Esophagus squamous epithelium (tissue), 5 donors: ENCODE measurements at regions not wholly inside any gene's neighbourhood (a gene's known extent, or its start where the extent isn't known, plus 50 kb on each side); places are given as distances from the start of the nearest gene placed in this dataset.
"Not testable (repeated sequence)": the region's sequence is repeated elsewhere in the genome, so short reads cannot be mapped to it uniquely, and the experiment has no call there.

Experiments
- DNase-seq: peaks from one replicate; lab custom pipeline; 2025; lab: John Stamatoyannopoulos, UW
- H3K27ac ChIP-seq, 4 donors: fragments of 200-600 bp; sonication (generic); one replicate each; pipeline ENCODE4 v1.5.1; 2016 to 2019; ENCODE audit warnings: mild to moderate bottlenecking in 1 of 4
- H3K27me3 ChIP-seq, 4 donors: fragments of 200-600 bp; sonication (generic); 1 replicate in 3 of 4; 2 replicates in 1 of 4; pipeline versions ENCODE4 v1.5.1 to v1.6.0; 2017 to 2021; ENCODE audit warnings: antibody characterized with exemption in 1 of 4
- H3K36me3 ChIP-seq, 3 donors: fragments of 200-600 bp; sonication (generic); one replicate each; pipeline ENCODE4 v1.5.1; 2016 to 2019
- H3K4me1 ChIP-seq, 3 donors: fragments of 200-600 bp; sonication (generic); one replicate each; pipeline ENCODE4 v1.5.1; 2017 to 2019
- H3K4me3 ChIP-seq, 4 donors: fragments of 200-600 bp; sonication (generic); 1 replicate in 3 of 4; 2 replicates in 1 of 4; pipeline ENCODE4 v1.5.1; 2016 to 2019; ENCODE audit warnings: mild to moderate bottlenecking in 2 of 4, moderate library complexity in 1 of 4
- H3K9me3 ChIP-seq, 3 donors: fragments of 200-600 bp; sonication (generic); one replicate each; pipeline ENCODE4 v1.5.1; 2016 to 2019
- CTCF ChIP-seq, 6 experiments: fragments of 450-650 bp in 4 of 6; fragments of 200-600 bp in 2 of 6; sonication (generic) in 2 of 6; IDR thresholded peaks; one replicate each; pipeline ENCODE4 v1.5.1; 2016 to 2019; ENCODE audit warnings: antibody characterized with exemption in 6 of 6, mild to moderate bottlenecking in 4 of 6, moderate library complexity in 4 of 6
- POLR2A ChIP-seq, 4 donors: fragments of 450-650 bp; IDR thresholded peaks; one replicate each; pipeline ENCODE4 v1.6.1; 2017; ENCODE audit warnings: antibody characterized with exemption in 4 of 4, mild to moderate bottlenecking in 4 of 4, moderate library complexity in 3 of 4
- WGBS, 2 donors: methylation state at CpG; one replicate each; pipeline ENCODE4 v1.1.5; 2018; 5-methylcytosine and 5-hydroxymethylcytosine counted together
- intact Hi-C: fragments of 100-400 bp; cut with DNase I; formaldehyde crosslinking; loops from one replicate; pipeline ENCODE4 v1.15.0; 2022
- donor health status: DM: yes; HTN: yes; CAD: no.

- no peak for DNase-seq
- TF ChIP-seq CTCF (IDR thresholded peaks at IDR 0.05), result no peak
- TF ChIP-seq POLR2A (IDR thresholded peaks at IDR 0.05), result no peak
- Histone ChIP-seq H3K36me3 (no peaks in the 10 kb centered on the region), H3K4me1 (peaks cover 0 to 4% (median 0%) of the 10 kb centered on the region in 3 donors), H3K4me3 (no peak overlapping the region), H3K27me3 (no peaks in the 10 kb centered on the region), H3K9me3 (no peaks in the 10 kb centered on the region), H3K27ac (no peak overlapping the region)
- intact Hi-C loops, result no loop called here
- WGBS, 2 donors, result 61 to 77% methylated on average over 2 of the region's 2 CpGs
Observed at GRCh38 chr1:219550201-219550600, 62.7 kb downstream of the ZC3H11B start.

GRCh38 chr1:219549215-219549614 lies 63.7 kb downstream of the ZC3H11B start:
- DNase-seq, result no peak
- no peaks in the 10 kb centered on the region for H3K27me3 ChIP-seq
- H3K36me3 ChIP-seq, result no peaks in the 10 kb centered on the region
- H3K27ac ChIP-seq, result no peak overlapping the region
- no peaks in the 10 kb centered on the region for H3K4me1 ChIP-seq
- intact Hi-C loops, result no loop called here
- TF ChIP-seq POLR2A (IDR thresholded peaks at IDR 0.05), result no peak
- no peak for TF ChIP-seq CTCF (IDR thresholded peaks at IDR 0.05)
- H3K9me3 ChIP-seq, result no peaks in the 10 kb centered on the region
- no peak overlapping the region for H3K4me3 ChIP-seq

- DNase-seq, result no peak
- Histone ChIP-seq H3K36me3 (no peaks in the 10 kb centered on the region), H3K9me3 (no peaks in the 10 kb centered on the region), H3K4me1 (no peaks in the 10 kb centered on the region), H3K4me3 (no peak overlapping the region), H3K27me3 (no peaks in the 10 kb centered on the region), H3K27ac (no peak overlapping the region)
- WGBS, 2 donors, result 82 to 89% methylated on average over 1 of the region's 1 CpG
- TF ChIP-seq POLR2A (IDR thresholded peaks at IDR 0.05), result no peak
- intact Hi-C loops, result no loop called here
Observed at GRCh38 chr1:219548386-219548785, 64.5 kb downstream of the ZC3H11B start.

GRCh38 chr1:219545756-219546155 lies 67.1 kb downstream of the ZC3H11B start:
- H3K9me3 ChIP-seq, H3K27me3 ChIP-seq, DNase-seq, H3K4me1 ChIP-seq, H3K27ac ChIP-seq, H3K4me3 ChIP-seq, intact Hi-C loops, H3K36me3 ChIP-seq: not testable (repeated sequence)
- no CpG with 5 or more reads among the region's 31 CpGs for WGBS, 2 donors

- intact Hi-C loops, result no loop called here
- 68 to 73% methylated on average over 5 of the region's 5 CpGs for WGBS, 2 donors
- H3K36me3 ChIP-seq, result no peaks in the 10 kb centered on the region
- no peaks in the 10 kb centered on the region for H3K4me1 ChIP-seq
- no peaks in the 10 kb centered on the region for H3K9me3 ChIP-seq
- H3K27ac ChIP-seq, result no peak overlapping the region
- no peak for DNase-seq
- no peaks in the 10 kb centered on the region for H3K27me3 ChIP-seq
- H3K4me3 ChIP-seq, result no peak overlapping the region
- TF ChIP-seq POLR2A (IDR thresholded peaks at IDR 0.05) (no peak), CTCF (IDR thresholded peaks at IDR 0.05) (no peak)
Observed at GRCh38 chr1:219544163-219544846, 68.6 kb downstream of the ZC3H11B start.

GRCh38 chr1:219542828-219543518 lies 69.9 kb downstream of the ZC3H11B start:
- intact Hi-C loops, result no loop called here
- no peaks in the 10 kb centered on the region for H3K9me3 ChIP-seq
- no peaks in the 10 kb centered on the region for H3K36me3 ChIP-seq
- H3K4me3 ChIP-seq, result no peak overlapping the region
- H3K4me1 ChIP-seq, result no peaks in the 10 kb centered on the region
- no peak for DNase-seq
- H3K27ac ChIP-seq, result no peak overlapping the region
- 64 to 72% methylated on average over 5 of the region's 5 CpGs for WGBS, 2 donors
- H3K27me3 ChIP-seq, result no peaks in the 10 kb centered on the region
- TF ChIP-seq CTCF (IDR thresholded peaks at IDR 0.05), result no peak
- TF ChIP-seq POLR2A (IDR thresholded peaks at IDR 0.05), result no peak
